Ovary (tissue), 3 donors: ENCODE measurements at regions not wholly inside any gene's neighbourhood (a gene's known extent, or its start where the extent isn't known, plus 50 kb on each side); places are given as distances from the start of the nearest gene placed in this dataset.

ENCODE experiments used
- EP300 ChIP-seq: sonication (generic); formaldehyde crosslinking; IDR thresholded peaks from one replicate; pipeline ENCODE4 v1.6.1; 2017; ENCODE audit warnings: antibody characterized with exemption
- POLR2A ChIP-seq: fragments of 450-650 bp; IDR thresholded peaks from one replicate; pipeline ENCODE4 v1.6.1; 2017; ENCODE audit warnings: antibody characterized with exemption, mild to moderate bottlenecking, moderate library complexity
- TF ChIP-seq, protein P1 (sequence below), 3 donors: fragments of 450-650 bp in 2 of 3; fragments of 200-600 bp in 1 of 3; IDR thresholded peaks; one replicate each; pipeline versions ENCODE4 v1.5.1 to v1.8.0; 2016 to 2022; ENCODE audit warnings: antibody characterized with exemption in 3 of 3, mild to moderate bottlenecking in 1 of 3
- donor health status: DM: no; HTN: no; CAD: no.

DNA sequence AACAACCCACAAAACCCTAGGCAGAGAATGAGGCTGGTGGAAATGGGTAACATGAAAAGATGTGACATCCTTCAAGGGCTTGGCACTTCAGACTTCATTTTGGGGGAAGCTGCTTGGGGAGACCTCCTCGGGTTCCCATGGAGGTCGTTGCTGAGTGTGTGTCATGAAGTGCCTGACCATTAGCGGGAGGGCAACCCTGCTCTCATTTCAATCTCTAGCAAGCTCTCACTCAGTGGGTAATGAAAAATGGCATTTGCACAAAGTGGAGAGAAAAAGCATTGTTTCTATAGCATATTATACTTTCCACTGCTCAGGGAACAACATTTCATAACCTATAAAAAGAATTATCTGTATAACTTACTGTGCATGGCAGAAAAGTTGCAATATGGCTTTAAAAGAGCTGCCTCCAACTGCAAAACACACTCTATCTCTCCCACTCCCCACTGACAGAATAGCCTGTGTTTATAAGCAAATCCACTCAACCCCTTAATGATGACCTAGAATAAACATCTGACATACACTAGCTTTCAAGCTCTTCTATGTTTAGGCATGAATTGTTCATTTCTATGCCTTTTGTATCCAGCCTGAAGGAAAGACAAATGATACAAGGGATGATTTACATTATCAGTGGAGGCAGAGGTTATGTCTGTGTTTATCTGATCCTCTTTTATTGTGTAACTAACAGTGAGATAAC is 357.2 kb downstream of the ZSWIM6 start:
- TF ChIP-seq EP300 (no peak), POLR2A (no peak)
- TF ChIP-seq, protein P1, sequence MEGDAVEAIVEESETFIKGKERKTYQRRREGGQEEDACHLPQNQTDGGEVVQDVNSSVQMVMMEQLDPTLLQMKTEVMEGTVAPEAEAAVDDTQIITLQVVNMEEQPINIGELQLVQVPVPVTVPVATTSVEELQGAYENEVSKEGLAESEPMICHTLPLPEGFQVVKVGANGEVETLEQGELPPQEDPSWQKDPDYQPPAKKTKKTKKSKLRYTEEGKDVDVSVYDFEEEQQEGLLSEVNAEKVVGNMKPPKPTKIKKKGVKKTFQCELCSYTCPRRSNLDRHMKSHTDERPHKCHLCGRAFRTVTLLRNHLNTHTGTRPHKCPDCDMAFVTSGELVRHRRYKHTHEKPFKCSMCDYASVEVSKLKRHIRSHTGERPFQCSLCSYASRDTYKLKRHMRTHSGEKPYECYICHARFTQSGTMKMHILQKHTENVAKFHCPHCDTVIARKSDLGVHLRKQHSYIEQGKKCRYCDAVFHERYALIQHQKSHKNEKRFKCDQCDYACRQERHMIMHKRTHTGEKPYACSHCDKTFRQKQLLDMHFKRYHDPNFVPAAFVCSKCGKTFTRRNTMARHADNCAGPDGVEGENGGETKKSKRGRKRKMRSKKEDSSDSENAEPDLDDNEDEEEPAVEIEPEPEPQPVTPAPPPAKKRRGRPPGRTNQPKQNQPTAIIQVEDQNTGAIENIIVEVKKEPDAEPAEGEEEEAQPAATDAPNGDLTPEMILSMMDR (IDR thresholded peaks at IDR 0.05) = no peak
